BJ (cell line): ENCODE measurements at regions not wholly inside any gene's neighbourhood (a gene's known extent, or its start where the extent isn't known, plus 50 kb on each side); places are given as distances from the start of the nearest gene placed in this dataset.
A peak's percentile ranks its signal among the peaks of the same experiment; 100 is the strongest.

Experiments used
- CTCF ChIA-PET: fragments of 350-600 bp; formaldehyde crosslinking; extraction: SDS; loops from one replicate; lab custom pipeline; 2021; ENCODE audit warnings: antibody characterized with exemption, inconsistent platforms; lab: Yijun Ruan, JAX
- POLR2A ChIA-PET: fragments of 300-600 bp; sonication (Branson Sonifier 250); formaldehyde crosslinking; extraction: SDS; loops from one replicate; lab custom pipeline; 2021; ENCODE audit warnings: antibody characterized with exemption; lab: Charles Lee
- DNase-seq: peaks from one replicate; pipeline ENCODE4 v3.0.0-alpha.2; 2011; ENCODE audit warnings: low read depth
- H3K27me3 ChIP-seq: 2 replicates; pipeline ENCODE4 v1.6.0; 2011; ENCODE audit warnings: low read length; ENCODE audit not compliant: control insufficient read depth, insufficient read depth
- H3K36me3 ChIP-seq: 2 replicates; pipeline ENCODE4 v1.5.1; 2011; ENCODE audit warnings: low read length; ENCODE audit not compliant: control insufficient read depth, insufficient read depth
- H3K4me3 ChIP-seq: 2 replicates; pipeline ENCODE4 v1.5.1; 2011; ENCODE audit warnings: low read depth, mild to moderate bottlenecking, control low read depth, low read length
- TF ChIP-seq, protein P1 (sequence below): IDR thresholded peaks from 2 replicates; pipeline ENCODE4 v1.5.1; 2011; ENCODE audit warnings: low read depth, mild to moderate bottlenecking, control low read depth, inconsistent platforms, low read length, moderate library complexity; ENCODE audit not compliant: insufficient read depth

GRCh38 chr3:148021381-148021780 lies 612.2 kb downstream of the ZIC1 start:
- CTCF ChIA-PET = no interaction called here
- Histone ChIP-seq H3K36me3 (no peaks in the 10 kb centered on the region), H3K4me3 (no peak overlapping the region), H3K27me3 (no peaks in the 10 kb centered on the region)
- POLR2A ChIA-PET = no interaction called here
- TF ChIP-seq, protein P1, sequence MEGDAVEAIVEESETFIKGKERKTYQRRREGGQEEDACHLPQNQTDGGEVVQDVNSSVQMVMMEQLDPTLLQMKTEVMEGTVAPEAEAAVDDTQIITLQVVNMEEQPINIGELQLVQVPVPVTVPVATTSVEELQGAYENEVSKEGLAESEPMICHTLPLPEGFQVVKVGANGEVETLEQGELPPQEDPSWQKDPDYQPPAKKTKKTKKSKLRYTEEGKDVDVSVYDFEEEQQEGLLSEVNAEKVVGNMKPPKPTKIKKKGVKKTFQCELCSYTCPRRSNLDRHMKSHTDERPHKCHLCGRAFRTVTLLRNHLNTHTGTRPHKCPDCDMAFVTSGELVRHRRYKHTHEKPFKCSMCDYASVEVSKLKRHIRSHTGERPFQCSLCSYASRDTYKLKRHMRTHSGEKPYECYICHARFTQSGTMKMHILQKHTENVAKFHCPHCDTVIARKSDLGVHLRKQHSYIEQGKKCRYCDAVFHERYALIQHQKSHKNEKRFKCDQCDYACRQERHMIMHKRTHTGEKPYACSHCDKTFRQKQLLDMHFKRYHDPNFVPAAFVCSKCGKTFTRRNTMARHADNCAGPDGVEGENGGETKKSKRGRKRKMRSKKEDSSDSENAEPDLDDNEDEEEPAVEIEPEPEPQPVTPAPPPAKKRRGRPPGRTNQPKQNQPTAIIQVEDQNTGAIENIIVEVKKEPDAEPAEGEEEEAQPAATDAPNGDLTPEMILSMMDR = no peak
- DNase-seq = no peak

DNA sequence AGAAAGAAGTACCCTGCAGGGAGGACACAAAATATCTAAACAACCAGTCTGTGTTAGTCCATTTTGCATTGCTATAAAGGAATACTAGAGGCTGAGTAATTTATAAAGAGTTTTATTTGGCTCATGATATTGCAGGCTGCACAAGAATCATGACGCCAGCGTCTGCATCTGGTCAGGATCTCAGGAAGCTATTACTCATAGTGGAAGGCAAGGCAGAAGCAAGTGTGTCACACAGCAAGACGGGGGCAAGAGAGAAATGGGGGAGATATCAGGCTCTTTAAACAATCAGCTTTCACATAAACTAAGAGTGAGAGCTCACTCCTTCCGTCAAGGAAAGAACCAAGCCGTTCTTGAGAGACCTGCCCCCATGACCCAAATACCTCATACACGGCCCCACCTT lies 614.8 kb downstream of the ZIC1 start:
- ChIA-PET CTCF (no interaction called here), POLR2A (no interaction called here)
- TF ChIP-seq, protein P1 = no peak
- H3K27me3 ChIP-seq = no peaks in the 10 kb centered on the region
- no peak overlapping the region for H3K4me3 ChIP-seq
- peak; percentile 10 for DNase-seq
- H3K36me3 ChIP-seq = no peaks in the 10 kb centered on the region

GRCh38 chr3:148026009-148026588 lies 616.9 kb downstream of the ZIC1 start:
- no peak for DNase-seq
- H3K27me3 ChIP-seq = no peaks in the 10 kb centered on the region
- TF ChIP-seq, protein P1 = no peak
- H3K36me3 ChIP-seq = no peaks in the 10 kb centered on the region
- POLR2A ChIA-PET = no interaction called here
- H3K4me3 ChIP-seq = no peak overlapping the region
- CTCF ChIA-PET = interaction anchor here (0.7 kb wide), 1 partner anchor 84 kb away, joined by 3 read pairs; no protein-coding TSS in a partner anchor

DNA sequence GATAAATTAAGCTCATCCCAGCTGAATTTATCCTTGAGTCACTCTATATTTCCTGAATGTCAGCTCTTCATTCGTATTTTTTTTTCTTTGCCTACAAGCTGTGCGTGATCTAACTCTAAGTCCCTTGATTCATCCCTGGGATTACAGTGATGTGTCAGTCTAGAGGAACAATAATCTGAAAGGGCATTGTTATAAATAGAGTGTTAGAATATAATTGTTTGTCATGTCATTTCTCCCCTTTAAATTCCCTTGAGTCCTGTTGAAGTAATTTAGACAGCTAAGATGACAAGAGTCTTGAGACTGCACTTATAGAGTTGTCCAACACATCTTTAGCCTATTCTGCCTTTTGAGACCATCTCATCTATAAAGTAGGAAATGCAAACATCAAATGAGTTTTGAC lies 621.8 kb downstream of the ZIC1 start:
- H3K4me3 ChIP-seq = no peak overlapping the region
- DNase-seq = no peak
- TF ChIP-seq, protein P1 = no peak
- ChIA-PET POLR2A (no interaction called here), CTCF (no interaction called here)
- no peaks in the 10 kb centered on the region for H3K36me3 ChIP-seq
- H3K27me3 ChIP-seq = no peaks in the 10 kb centered on the region

DNA sequence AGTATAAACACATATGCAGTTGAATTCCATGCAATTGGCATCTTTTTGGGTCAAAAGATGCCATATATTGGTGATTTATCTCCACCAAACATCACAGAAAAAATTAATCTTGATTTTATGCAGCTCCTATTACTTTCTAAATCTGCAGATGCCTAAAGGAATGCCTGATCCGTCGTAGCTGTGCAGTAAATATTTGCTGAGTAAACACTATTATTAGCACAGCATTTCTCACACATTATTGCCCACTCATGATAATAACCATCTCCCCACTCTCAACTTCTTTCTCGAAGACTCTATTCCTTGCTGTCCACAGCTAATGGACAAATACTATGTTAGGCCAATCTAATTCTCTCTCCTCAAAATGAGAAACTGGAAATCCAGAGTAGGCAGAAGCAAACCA lies 625.2 kb downstream of the ZIC1 start:
- Histone ChIP-seq H3K4me3 (no peak overlapping the region), H3K27me3 (no peaks in the 10 kb centered on the region), H3K36me3 (no peaks in the 10 kb centered on the region)
- POLR2A ChIA-PET = no interaction called here
- TF ChIP-seq, protein P1 = no peak
- CTCF ChIA-PET = no interaction called here
- no peak for DNase-seq
